Uterus (tissue), 2 donors: ENCODE measurements at regions not wholly inside any gene's neighbourhood (a gene's known extent, or its start where the extent isn't known, plus 50 kb on each side); places are given as distances from the start of the nearest gene placed in this dataset.

Experiments used
- CTCF ChIP-seq, 4 experiments: fragments of 200-600 bp in 2 of 4; fragments of 450-650 bp in 2 of 4; sonication (generic) in 2 of 4; IDR thresholded peaks; one replicate each; pipeline ENCODE4 v1.5.1; 2016 to 2019; ENCODE audit warnings: antibody characterized with exemption in 4 of 4, mild to moderate bottlenecking in 2 of 4, moderate library complexity in 1 of 4
- POLR2A ChIP-seq, 2 donors: fragments of 450-650 bp; IDR thresholded peaks; one replicate each; pipeline ENCODE4 v1.6.1; 2016; ENCODE audit warnings: antibody characterized with exemption in 2 of 2, mild to moderate bottlenecking in 1 of 2, moderate library complexity in 1 of 2

DNA sequence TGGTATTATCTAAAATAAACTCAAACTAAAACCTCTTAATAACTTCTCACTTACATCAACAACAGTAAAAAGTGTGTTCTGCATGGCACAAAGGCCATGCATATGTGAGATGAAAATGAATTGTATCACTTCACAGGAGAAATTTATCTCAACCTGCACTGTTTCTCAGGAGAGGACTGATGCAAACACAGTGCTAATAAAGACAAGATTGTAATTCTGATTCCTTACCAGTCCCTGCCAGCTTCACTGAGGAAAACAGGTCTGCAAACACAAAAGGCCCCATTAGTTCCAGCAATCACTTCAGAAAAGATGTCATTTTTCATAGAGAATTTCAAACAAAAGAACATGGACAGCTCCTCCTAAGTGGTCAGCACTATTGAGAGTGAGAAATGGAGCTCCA lies 117.3 kb upstream of the PDE4D start:
- TF ChIP-seq CTCF (IDR thresholded peaks at IDR 0.05) (no peak), POLR2A (IDR thresholded peaks at IDR 0.05) (no peak)
